ENCODE measurements at regions not wholly inside any gene's neighbourhood (a gene's known extent, or its start where the extent isn't known, plus 50 kb on each side); places are given as distances from the start of the nearest gene placed in this dataset.
"Not testable (repeated sequence)": the region's sequence is repeated elsewhere in the genome, so short reads cannot be mapped to it uniquely, and the experiment has no call there.

DNA sequence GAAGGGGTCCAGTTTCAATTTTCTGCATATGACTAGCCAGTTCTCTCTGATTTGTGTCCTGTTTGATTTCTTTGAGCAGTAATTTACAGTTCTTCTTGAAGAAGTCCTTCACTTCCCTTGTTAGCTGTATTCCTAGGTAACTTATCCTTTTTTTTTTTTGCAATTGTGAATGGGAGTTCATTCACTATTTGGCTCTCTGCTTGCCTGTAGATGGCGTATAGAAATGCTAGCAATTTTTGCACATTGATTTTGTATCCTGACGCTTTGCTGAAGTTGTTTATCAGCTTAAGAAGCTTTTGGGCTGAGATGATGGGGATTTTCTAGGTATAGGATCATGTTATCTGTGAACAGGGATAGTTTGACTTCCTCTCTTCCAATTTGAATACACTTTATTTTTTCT is 77.6 kb upstream of the NID2 start:
- TF ChIP-seq, protein P1, sequence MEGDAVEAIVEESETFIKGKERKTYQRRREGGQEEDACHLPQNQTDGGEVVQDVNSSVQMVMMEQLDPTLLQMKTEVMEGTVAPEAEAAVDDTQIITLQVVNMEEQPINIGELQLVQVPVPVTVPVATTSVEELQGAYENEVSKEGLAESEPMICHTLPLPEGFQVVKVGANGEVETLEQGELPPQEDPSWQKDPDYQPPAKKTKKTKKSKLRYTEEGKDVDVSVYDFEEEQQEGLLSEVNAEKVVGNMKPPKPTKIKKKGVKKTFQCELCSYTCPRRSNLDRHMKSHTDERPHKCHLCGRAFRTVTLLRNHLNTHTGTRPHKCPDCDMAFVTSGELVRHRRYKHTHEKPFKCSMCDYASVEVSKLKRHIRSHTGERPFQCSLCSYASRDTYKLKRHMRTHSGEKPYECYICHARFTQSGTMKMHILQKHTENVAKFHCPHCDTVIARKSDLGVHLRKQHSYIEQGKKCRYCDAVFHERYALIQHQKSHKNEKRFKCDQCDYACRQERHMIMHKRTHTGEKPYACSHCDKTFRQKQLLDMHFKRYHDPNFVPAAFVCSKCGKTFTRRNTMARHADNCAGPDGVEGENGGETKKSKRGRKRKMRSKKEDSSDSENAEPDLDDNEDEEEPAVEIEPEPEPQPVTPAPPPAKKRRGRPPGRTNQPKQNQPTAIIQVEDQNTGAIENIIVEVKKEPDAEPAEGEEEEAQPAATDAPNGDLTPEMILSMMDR (IDR thresholded peaks at IDR 0.05), result no peak
- Mint-ChIP-seq H3K27me3 (peaks cover 21% of the 10 kb centered on the region), H3K27ac (no peak overlapping the region), H3K9me3 (peaks cover 5% of the 10 kb centered on the region), H3K4me3 (no peak overlapping the region), H3K4me1 (no peaks in the 10 kb centered on the region), H3K36me3 (ENCODE audit: low read depth) (no peaks in the 10 kb centered on the region)
- intact Hi-C loops (cut with micrococcal nuclease), result no loop called here
- ATAC-seq (ENCODE audit: low read depth) (no peak), DNase-seq (no peak)
- POLR2A ChIA-PET, result no interaction called here
- CTCF ChIA-PET, result no interaction called here

DNA sequence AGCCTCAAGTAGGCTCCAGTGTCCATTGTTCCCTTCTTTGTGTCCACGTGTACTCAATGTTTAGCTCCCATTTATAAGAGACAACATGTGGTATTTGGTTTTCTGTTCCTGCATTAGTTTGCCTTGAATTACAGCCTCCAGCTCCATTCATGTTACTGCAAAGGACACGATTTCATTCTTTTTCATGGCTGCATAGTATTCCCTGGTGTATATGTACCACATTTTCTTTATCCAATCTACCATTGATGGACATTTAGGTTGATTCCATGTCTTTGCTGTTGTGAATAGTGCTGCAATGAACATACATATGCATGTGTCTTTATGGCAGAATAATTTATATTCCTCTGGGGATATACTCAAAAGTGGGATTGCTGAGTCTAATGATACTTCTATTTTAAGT is 75.2 kb upstream of the NID2 start:
- H3K9me3 Mint-ChIP-seq; DNase-seq; H3K4me3 Mint-ChIP-seq; intact Hi-C loops (cut with micrococcal nuclease); H3K27ac Mint-ChIP-seq; CTCF ChIA-PET; H3K36me3 Mint-ChIP-seq (ENCODE audit: low read depth); H3K4me1 Mint-ChIP-seq; POLR2A ChIA-PET; ATAC-seq (ENCODE audit: low read depth): not testable (repeated sequence)
- peaks cover 17% of the 10 kb centered on the region for H3K27me3 Mint-ChIP-seq

DNA sequence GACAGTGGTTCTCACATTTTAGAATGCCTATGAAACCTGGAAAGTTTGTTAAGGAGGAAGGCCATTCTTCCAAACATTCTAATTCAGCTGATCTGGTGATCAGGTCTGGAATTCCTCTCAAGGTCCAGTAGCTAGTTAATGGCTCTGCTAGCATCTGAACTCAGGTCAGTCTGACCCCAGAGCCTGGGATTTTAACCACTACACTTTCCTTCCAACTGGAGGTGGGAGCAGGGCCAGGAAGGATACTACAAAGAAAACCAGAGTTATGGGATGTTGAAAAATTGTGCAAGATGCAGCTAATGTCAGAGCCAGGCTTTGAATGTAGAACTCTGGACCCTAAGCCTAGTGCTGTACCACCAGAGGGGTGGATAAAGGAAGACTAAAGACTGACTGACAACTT is 73.6 kb upstream of the NID2 start:
- no peaks in the 10 kb centered on the region for H3K4me1 Mint-ChIP-seq
- H3K36me3 Mint-ChIP-seq (ENCODE audit: low read depth), result no peaks in the 10 kb centered on the region
- DNase-seq (no peak), ATAC-seq (ENCODE audit: low read depth) (no peak)
- TF ChIP-seq, protein P1 (IDR thresholded peaks at IDR 0.05), result no peak
- POLR2A ChIA-PET, result no interaction called here
- H3K4me3 Mint-ChIP-seq, result no peak overlapping the region
- intact Hi-C loops (cut with micrococcal nuclease), result no loop called here
- peaks cover 13% of the 10 kb centered on the region for H3K27me3 Mint-ChIP-seq
- H3K9me3 Mint-ChIP-seq, result peaks cover 7% of the 10 kb centered on the region
- H3K27ac Mint-ChIP-seq, result no peak overlapping the region
- CTCF ChIA-PET, result no interaction called here

DNA sequence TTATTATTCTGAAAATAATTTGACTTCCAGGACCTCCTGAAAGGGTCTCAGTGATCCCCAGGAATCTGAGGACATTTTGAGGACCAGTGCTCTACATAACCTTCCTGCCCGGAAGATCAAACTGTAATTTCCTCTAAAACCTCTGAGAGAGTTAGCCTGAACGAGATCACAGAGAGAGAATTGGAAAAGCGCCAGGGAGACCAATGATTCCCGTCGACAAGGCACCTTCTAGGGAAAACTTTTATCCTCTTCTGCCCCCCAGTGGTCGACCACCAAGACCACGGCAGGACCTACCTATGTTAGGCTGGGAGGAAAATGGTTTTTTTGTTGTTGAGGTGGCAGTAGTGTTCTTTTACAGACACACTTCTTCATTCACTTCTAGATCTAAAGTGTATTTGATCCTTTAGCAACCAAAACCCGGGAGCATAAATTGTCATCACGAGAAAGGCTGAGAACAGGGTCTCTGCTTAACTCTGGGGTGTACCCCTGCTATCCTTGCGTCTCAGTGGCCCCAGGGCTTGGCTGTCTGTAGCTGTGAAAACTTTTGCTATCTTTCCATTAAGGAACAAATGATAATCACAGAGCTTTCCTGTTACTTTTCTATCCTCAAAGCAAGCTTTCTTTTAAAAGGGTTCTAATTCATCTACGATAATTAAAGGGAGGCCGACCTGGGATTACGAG is 62.9 kb upstream of the NID2 start:
- H3K4me3 Mint-ChIP-seq, result no peak overlapping the region
- peaks cover 22% of the 10 kb centered on the region for H3K9me3 Mint-ChIP-seq
- H3K4me1 Mint-ChIP-seq, result peaks cover 7% of the 10 kb centered on the region
- peaks cover 2% of the 10 kb centered on the region for H3K36me3 Mint-ChIP-seq (ENCODE audit: low read depth)
- ChIA-PET CTCF (interaction anchor here (1.0 kb wide), 1 partner anchor 136 kb away, joined by 3 read pairs; no protein-coding TSS in a partner anchor), POLR2A (no interaction called here)
- TF ChIP-seq, protein P1 (IDR thresholded peaks at IDR 0.05), result no peak
- ATAC-seq (ENCODE audit: low read depth) (peak; percentile 25), DNase-seq (no peak)
- H3K27me3 Mint-ChIP-seq, result peaks cover 6% of the 10 kb centered on the region
- intact Hi-C loops (cut with micrococcal nuclease), result loop anchor here (1.0 to 5.0 kb wide), 2 partner anchors 135 to 849 kb away; no protein-coding TSS in a partner anchor
- H3K27ac Mint-ChIP-seq, result no peak overlapping the region

DNA sequence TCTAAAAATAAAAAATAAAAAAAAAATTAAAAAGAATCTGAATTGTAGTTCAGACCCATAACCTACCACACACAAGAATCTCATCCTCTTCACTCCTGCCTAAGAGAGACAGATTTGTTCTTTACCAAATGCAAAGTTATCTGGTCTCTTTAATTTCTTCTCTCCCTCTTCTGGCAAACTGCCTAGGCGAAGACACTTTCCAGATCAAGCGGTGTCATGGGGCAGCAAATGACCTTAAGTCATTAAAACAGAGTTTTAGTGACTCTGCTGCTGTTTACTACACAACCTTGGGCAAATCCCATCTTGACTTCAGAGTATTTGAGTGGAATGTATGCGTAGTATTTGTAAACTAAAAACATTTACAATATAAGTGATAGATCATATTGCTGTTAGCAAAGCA is 60.9 kb upstream of the NID2 start:
- no peak overlapping the region for H3K27ac Mint-ChIP-seq
- TF ChIP-seq, protein P1 (IDR thresholded peaks at IDR 0.05), result no peak
- ATAC-seq (ENCODE audit: low read depth) (no peak), DNase-seq (no peak)
- CTCF ChIA-PET, result no interaction called here
- intact Hi-C loops (cut with micrococcal nuclease), result loop anchor here (5.0 kb wide), 1 partner anchor 847 kb away; no protein-coding TSS in a partner anchor
- H3K4me1 Mint-ChIP-seq, result peaks cover 17% of the 10 kb centered on the region
- peaks cover 8% of the 10 kb centered on the region for H3K9me3 Mint-ChIP-seq
- peaks cover 11% of the 10 kb centered on the region for H3K27me3 Mint-ChIP-seq
- no peak overlapping the region for H3K4me3 Mint-ChIP-seq
- H3K36me3 Mint-ChIP-seq (ENCODE audit: low read depth), result no peaks in the 10 kb centered on the region
- POLR2A ChIA-PET, result no interaction called here

DNA sequence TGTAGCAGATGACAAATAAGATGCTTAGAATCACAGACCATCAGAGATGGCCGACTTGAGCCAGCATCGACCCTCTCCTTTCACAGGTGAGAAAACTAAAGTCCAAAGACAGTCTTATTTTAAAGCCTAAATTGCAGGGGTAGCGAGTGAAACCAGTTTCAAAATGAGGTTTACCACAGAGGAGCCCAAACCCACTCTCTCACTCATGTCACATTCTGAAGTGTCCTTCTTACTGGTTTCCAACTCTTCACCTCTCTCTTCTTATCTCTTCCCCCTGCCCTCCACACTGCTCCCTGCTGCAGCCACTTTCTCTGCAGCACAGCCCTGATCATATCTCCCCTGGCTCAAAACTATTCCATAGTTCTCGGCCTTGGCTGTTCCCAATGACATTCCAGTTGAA is 57.0 kb upstream of the NID2 start:
- H3K27ac Mint-ChIP-seq, result no peak overlapping the region
- intact Hi-C loops (cut with micrococcal nuclease), result no loop called here
- DNase-seq (no peak), ATAC-seq (ENCODE audit: low read depth) (no peak)
- TF ChIP-seq, protein P1 (IDR thresholded peaks at IDR 0.05), result no peak
- no peak overlapping the region for H3K4me3 Mint-ChIP-seq
- peaks cover 5% of the 10 kb centered on the region for H3K27me3 Mint-ChIP-seq
- H3K36me3 Mint-ChIP-seq (ENCODE audit: low read depth), result no peaks in the 10 kb centered on the region
- CTCF ChIA-PET, result no interaction called here
- H3K4me1 Mint-ChIP-seq, result peaks cover 11% of the 10 kb centered on the region
- peaks cover 2% of the 10 kb centered on the region for H3K9me3 Mint-ChIP-seq
- POLR2A ChIA-PET, result no interaction called here
